IMR-90 (cell line): ENCODE measurements at regions not wholly inside any gene's neighbourhood (a gene's known extent, or its start where the extent isn't known, plus 50 kb on each side); places are given as distances from the start of the nearest gene placed in this dataset.

Source experiments
- BHLHE40 ChIP-seq: fragments of 150-350 bp; IDR thresholded peaks from 2 replicates; pipeline ENCODE4 v1.6.1; 2016; ENCODE audit warnings: mild to moderate bottlenecking, low read depth, low read length
- CEBPB ChIP-seq: IDR thresholded peaks from 2 replicates; pipeline ENCODE4 v1.6.1; 2012; ENCODE audit warnings: low read depth, low read length, improper control_type of control experiment
- CHD1 ChIP-seq: IDR thresholded peaks from 2 replicates; pipeline ENCODE4 v1.6.1; 2012; ENCODE audit warnings: low read depth, low read length, improper control_type of control experiment
- CTCF ChIP-seq: conservative IDR thresholded peaks from 2 replicates; pipeline ENCODE4 v1.5.1; 2012; ENCODE audit warnings: mild to moderate bottlenecking, low read depth, low read length, improper control_type of control experiment
- MXI1 ChIP-seq: IDR thresholded peaks from 2 replicates; pipeline ENCODE4 v1.6.1; 2012; ENCODE audit warnings: low read depth, mild to moderate bottlenecking, low read length, moderate library complexity, borderline replicate concordance
- NFE2L2 ChIP-seq: fragments of 150-350 bp; IDR thresholded peaks from 2 replicates; pipeline ENCODE4 v1.6.1; 2016; ENCODE audit warnings: low read depth, mild to moderate bottlenecking, low read length
- POLR2A ChIP-seq: IDR thresholded peaks from 2 replicates; pipeline ENCODE4 v1.6.1; 2012; ENCODE audit warnings: mild to moderate bottlenecking, low read depth, low read length
- RAD21 ChIP-seq: IDR thresholded peaks from 2 replicates; pipeline ENCODE4 v1.6.1; 2012; ENCODE audit warnings: low read length, improper control_type of control experiment
- RFX5 ChIP-seq: IDR thresholded peaks from 2 replicates; pipeline ENCODE4 v1.8.0; 2012; ENCODE audit warnings: low read depth, mild to moderate bottlenecking, low read length, moderate library complexity
- TF ChIP-seq, protein P1 (sequence below): fragments of 150-350 bp; IDR thresholded peaks from 2 replicates; pipeline ENCODE4 v1.6.1; 2017; ENCODE audit warnings: mild to moderate bottlenecking, antibody characterized with exemption, low read length, low read depth

- no peak for TF ChIP-seq CTCF
- no peak for TF ChIP-seq CEBPB
- TF ChIP-seq POLR2A, result no peak
- no peak for TF ChIP-seq BHLHE40
- TF ChIP-seq RAD21, result no peak
- TF ChIP-seq, protein P1, sequence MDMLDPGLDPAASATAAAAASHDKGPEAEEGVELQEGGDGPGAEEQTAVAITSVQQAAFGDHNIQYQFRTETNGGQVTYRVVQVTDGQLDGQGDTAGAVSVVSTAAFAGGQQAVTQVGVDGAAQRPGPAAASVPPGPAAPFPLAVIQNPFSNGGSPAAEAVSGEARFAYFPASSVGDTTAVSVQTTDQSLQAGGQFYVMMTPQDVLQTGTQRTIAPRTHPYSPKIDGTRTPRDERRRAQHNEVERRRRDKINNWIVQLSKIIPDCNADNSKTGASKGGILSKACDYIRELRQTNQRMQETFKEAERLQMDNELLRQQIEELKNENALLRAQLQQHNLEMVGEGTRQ, result no peak
- TF ChIP-seq RFX5, result no peak
- TF ChIP-seq MXI1, result no peak
- TF ChIP-seq CHD1, result no peak
- no peak for TF ChIP-seq NFE2L2
Observed at GRCh38 chr1:199510314-199510713, 517.2 kb upstream of the NR5A2 start.
